Cerebellar cortex (tissue), 1 donor: ENCODE measurements at regions not wholly inside any gene's neighbourhood (a gene's known extent, or its start where the extent isn't known, plus 50 kb on each side); places are given as distances from the start of the nearest gene placed in this dataset.

ENCODE experiments used
- DNase-seq: peaks from one replicate; pipeline ENCODE4 v3.0.0-alpha.2; 2015; ENCODE audit warnings: low spot score

DNA sequence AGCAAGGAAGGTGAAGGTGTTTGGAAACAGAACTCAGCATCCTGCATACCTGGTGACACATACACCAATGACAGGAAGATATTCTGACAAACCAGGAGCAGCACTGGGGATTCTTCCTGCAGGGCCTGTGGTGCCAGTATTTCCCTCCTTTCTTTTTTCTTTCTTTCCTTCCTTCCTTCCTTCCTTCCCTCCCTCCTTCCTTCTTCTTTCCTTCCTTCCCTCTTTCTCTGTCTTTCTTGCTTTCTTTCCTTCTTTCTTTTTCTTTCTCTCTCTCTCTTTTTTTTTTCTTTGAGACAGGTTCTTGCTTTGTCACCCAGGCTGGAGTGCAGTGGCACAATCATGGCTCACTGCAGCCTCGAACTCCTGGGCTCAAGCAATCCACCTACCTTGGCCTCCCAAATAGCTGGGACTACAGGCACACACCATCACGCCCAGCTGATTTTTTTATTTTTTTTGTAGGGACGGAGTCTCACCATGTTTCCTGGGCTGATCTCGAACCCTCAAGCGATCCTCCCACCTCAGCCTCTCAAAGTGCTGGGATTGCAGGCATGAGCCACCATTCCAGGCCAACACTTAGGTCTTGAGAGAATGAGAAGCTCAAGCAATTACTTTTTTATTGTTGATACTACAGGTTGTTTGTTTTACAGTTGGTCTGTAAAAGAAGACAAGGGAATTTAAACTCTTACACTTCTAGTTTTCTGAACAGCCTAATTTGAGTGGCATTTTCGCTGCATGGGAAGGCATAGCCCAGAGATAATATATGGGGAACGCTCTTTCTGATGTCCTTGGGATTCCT, 54.7 kb upstream of the GATA6 start:
- no peak for DNase-seq

- no peak for DNase-seq
These were observed 53.8 kb upstream of the GATA6 start for GRCh38 chr18:22115573-22115972.
